Left hindlimb (tissue), 1 donor: ENCODE measurements at regions not wholly inside any gene's neighbourhood (a gene's known extent, or its start where the extent isn't known, plus 50 kb on each side); places are given as distances from the start of the nearest gene placed in this dataset.
"Not testable (repeated sequence)": the region's sequence is repeated elsewhere in the genome, so short reads cannot be mapped to it uniquely, and the experiment has no call there.

Source experiments
- DNase-seq: peaks from one replicate; pipeline ENCODE4 v3.0.0-alpha.2; 2018

- no peak for DNase-seq
Measured at GRCh38 chr15:95202569-95203349, 971.4 kb downstream of the MCTP2 start.

- no peak for DNase-seq
Measured at GRCh38 chr15:95205077-95205476, 973.7 kb downstream of the MCTP2 start.

- DNase-seq = not testable (repeated sequence)
Measured at GRCh38 chr15:95205830-95206229, 974.5 kb downstream of the MCTP2 start.

GRCh38 chr15:95208071-95208470 is 976.7 kb downstream of the MCTP2 start:
- DNase-seq = no peak

GRCh38 chr15:95208988-95209387 is 977.6 kb downstream of the MCTP2 start:
- no peak for DNase-seq

- no peak for DNase-seq
Measured at GRCh38 chr15:95210436-95210981, 979.1 kb downstream of the MCTP2 start.

GRCh38 chr15:95215017-95215416 is 983.7 kb downstream of the MCTP2 start:
- DNase-seq = no peak

- no peak for DNase-seq
Measured at GRCh38 chr15:95226835-95227234, 995.5 kb downstream of the MCTP2 start.

- no peak for DNase-seq
Measured at GRCh38 chr15:95227235-95227634, 995.9 kb downstream of the MCTP2 start.

- DNase-seq = no peak
Measured at GRCh38 chr15:95228856-95229555, 997.6 kb downstream of the MCTP2 start.

- no peak for DNase-seq
Measured at GRCh38 chr15:95235033-95235432, 1003.7 kb downstream of the MCTP2 start.

- DNase-seq = no peak
Measured at GRCh38 chr15:95247071-95247984, 1016.0 kb downstream of the MCTP2 start.

GRCh38 chr15:95249524-95249923 is 1018.2 kb downstream of the MCTP2 start:
- no peak for DNase-seq

- DNase-seq = no peak
Measured at GRCh38 chr15:95252404-95252803, 1021.0 kb downstream of the MCTP2 start.

- DNase-seq = no peak
Measured at GRCh38 chr15:95254263-95254662, 1022.9 kb downstream of the MCTP2 start.

- peak; percentile 70 for DNase-seq
Measured at GRCh38 chr15:95259513-95259912, 1028.2 kb downstream of the MCTP2 start.

GRCh38 chr15:95259965-95260364 is 1028.6 kb downstream of the MCTP2 start:
- no peak for DNase-seq

- DNase-seq = no peak
Measured at GRCh38 chr15:95260856-95261255, 1029.5 kb downstream of the MCTP2 start.

- DNase-seq = no peak
Measured at GRCh38 chr15:95261546-95261945, 1030.2 kb downstream of the MCTP2 start.

- no peak for DNase-seq
Measured at GRCh38 chr15:95261968-95262367, 1030.6 kb downstream of the MCTP2 start.

GRCh38 chr15:95262866-95263564 is 1031.7 kb downstream of the MCTP2 start:
- DNase-seq = no peak

GRCh38 chr15:95263751-95264150 is 1032.4 kb downstream of the MCTP2 start:
- DNase-seq = no peak
